HG03159 (cell line): ENCODE measurements at regions not wholly inside any gene's neighbourhood (a gene's known extent, or its start where the extent isn't known, plus 50 kb on each side); places are given as distances from the start of the nearest gene placed in this dataset.
"Not testable (repeated sequence)": the region's sequence is repeated elsewhere in the genome, so short reads cannot be mapped to it uniquely, and the experiment has no call there.

Experiments
- ATAC-seq: cut with Tn5 transposase; IDR thresholded peaks from one replicate; pipeline ENCODE4 v1.9.1; 2021; ENCODE audit warnings: mild to moderate bottlenecking, moderate library complexity; ENCODE audit not compliant: unreplicated experiment

GRCh38 chr14:37974421-37974820 is 233.3 kb upstream of the SSTR1 start:
- no peak for ATAC-seq

DNA sequence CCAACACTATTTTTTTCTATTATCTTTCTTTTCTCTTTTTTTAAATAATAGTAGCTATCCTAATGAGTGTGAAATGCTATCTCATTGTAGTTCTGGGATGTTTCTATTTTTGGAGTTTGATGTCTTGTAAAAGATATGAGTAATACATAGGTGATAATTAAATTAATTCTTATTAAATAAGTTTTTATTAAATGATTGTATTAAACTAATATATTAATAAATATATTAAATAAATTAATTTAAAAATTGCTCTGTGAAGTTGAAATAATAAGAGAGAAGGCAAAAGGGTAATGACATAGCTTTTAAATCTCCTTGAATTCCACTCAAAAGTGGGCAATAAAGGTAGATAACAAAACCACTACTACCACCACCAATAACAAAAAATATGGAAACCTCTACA is 230.2 kb upstream of the SSTR1 start:
- ATAC-seq, result no peak

- peak; percentile 57 for ATAC-seq
These were observed 221.8 kb upstream of the SSTR1 start for GRCh38 chr14:37985826-37986470.

- no peak for ATAC-seq
These were observed 219.2 kb upstream of the SSTR1 start for GRCh38 chr14:37988472-37988871.

- no peak for ATAC-seq
These were observed 216.7 kb upstream of the SSTR1 start for GRCh38 chr14:37991027-37991426.

GRCh38 chr14:37992499-37992898 is 215.2 kb upstream of the SSTR1 start:
- ATAC-seq, result no peak

DNA sequence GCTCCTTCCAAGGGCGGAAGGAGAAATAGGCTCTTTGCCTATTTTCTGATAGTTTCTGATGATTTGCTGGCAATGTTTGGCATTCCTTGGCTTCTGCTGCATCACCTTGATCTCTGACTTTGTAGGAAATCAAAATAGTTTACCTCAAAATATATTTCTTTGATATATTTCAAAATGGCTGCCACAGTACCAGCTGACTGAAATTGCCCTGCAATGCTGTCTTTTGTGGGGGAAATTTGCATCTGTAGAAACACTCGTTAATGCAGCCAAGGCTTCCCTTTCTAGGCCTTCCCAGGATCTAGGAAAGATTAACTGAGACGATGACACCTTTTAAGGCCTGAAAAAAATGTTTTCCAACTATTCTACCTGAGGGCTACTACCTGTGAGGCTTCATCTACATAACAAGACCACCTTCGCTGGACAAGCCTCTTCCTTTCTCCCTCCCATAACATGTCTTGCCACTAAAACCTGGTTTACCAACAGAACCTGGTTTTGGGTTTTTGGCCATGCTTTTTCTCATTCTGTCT is 212.8 kb upstream of the SSTR1 start:
- no peak for ATAC-seq

- ATAC-seq, result no peak
These were observed 210.7 kb upstream of the SSTR1 start for GRCh38 chr14:37997017-37997416.

GRCh38 chr14:38000340-38000739 is 207.4 kb upstream of the SSTR1 start:
- ATAC-seq, result no peak

DNA sequence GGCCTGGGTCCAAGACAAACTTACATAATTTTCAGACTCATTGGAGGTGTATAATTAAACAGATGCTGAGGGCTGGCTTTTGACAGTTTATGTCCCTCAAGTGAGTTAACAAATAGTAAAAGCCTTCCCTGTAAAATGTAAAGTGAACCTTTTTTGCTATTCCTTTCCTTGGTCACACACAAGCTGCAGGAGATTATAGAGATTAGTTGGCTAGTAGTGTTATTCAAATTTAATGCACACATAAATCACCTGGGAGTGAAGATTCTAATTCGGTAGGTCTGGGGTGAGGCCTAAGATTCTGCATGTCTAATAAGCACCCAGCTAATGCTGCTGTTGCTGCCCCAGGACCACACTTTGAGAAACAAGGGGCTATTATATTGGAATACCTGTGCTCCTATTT is 206.2 kb upstream of the SSTR1 start:
- no peak for ATAC-seq

DNA sequence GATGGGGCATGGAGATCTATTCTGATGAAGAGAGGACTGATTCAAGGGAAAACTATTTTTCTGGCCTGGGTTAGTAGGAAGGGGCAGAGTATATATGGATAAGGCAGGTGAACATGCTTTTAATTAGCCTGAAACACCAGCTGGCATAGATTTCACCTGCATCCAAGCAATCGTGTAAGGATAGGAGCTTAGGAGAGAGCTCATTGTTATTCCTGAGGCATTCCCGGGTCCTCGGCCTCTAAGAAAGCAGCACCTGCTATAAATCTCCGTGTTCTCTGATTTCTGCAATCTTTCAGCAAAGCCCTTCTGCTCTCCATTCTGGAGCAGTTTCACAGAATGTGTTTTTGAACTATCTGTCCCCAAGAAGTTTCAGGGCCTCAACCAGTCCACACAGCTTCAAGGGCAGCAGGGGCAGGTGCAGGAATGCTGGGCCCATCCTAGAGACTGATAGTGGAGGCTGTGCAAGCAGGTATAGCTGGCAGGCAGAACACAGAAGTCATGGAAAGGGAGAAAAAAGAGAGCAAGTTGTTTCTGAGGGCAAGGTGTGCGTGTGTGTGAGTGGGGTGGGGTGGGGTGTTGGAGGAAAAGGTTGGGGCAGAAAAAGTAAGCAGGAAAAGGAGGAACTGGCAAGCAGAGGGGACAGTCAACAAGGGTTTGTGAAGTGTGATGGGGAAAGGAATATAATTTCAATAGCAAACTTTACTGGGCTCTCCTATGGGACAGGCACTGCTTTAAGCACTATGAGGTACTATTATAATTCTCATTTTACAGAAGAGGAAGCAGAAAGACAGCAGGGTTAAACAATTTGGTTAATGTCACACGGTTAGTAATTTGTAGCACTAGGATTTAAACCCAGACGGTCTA is 203.7 kb upstream of the SSTR1 start:
- no peak for ATAC-seq

DNA sequence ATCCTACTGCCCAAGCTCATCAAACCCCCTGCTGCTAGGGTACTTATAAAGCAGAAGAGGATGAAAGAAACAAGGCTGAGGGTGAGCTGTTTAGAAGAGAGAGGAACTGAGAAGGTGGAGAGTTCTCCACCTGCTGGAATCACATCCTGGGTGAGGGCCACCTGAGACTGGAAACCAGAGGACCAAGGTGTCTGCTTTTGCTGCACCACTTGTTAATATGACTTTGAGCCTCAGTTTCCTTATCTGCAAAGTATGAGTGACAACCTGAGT is 203.2 kb upstream of the SSTR1 start:
- ATAC-seq, result no peak

DNA sequence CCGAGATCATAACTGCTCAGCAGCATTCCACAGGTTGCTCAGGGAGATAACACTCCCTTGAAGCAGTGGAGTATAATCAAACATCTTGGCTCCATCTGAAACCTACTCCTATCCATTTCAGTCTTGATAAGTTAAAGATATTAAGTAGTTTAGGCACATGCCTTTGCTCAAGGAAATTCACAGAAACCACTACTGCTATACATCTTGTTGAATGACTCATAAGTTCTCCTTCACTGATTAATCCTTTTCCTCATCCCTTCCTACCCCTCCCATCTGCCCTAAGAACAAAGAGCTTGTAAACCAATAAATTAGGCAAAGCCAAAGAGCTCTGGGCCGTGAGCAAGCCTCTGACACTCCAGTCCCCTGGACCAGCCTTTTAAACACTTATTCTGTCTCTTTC is 196.5 kb upstream of the SSTR1 start:
- ATAC-seq, result not testable (repeated sequence)

GRCh38 chr14:38012056-38012455 is 195.6 kb upstream of the SSTR1 start:
- ATAC-seq, result no peak

- no peak for ATAC-seq
These were observed 191.2 kb upstream of the SSTR1 start for GRCh38 chr14:38016497-38016896.

- no peak for ATAC-seq
These were observed 185.8 kb upstream of the SSTR1 start for GRCh38 chr14:38021861-38022260.

- no peak for ATAC-seq
These were observed 184.9 kb upstream of the SSTR1 start for GRCh38 chr14:38022775-38023174.

DNA sequence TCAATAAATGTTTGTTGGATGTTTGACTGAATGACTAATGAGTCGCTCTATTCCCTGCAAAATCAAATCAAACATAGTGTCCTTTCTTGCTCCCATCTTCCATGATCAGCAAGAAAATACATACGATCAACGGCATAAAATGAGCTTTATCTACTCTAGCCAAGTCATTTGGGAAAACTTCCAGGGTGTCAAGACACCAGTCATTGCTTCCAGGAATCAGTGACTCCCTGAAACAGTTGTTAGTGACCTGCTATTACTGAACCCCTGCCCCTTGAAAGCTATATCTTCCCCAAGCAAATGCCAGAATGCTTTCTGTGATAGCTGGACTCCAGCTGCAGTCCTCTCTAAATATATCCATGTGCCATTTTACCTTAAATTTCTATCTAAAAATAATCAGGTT is 169.5 kb upstream of the SSTR1 start:
- no peak for ATAC-seq

DNA sequence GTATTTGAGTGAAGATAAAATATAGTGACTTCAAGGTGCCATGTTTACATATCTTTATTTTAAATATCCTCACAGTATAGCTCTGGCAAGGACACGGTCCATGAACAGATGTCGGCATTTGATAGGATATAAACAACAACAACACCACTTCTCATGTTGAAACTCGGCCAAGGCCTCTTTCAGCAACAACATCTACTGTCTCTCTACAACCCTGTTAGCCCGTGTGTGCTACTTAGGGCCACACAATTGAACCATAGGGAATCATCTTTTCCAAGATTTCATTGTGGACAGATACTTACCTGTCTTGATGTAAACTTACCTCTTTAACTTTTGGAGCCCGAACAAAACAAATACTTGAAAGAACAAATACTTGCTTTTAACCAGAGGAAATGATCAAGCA is 168.7 kb upstream of the SSTR1 start:
- ATAC-seq, result no peak

DNA sequence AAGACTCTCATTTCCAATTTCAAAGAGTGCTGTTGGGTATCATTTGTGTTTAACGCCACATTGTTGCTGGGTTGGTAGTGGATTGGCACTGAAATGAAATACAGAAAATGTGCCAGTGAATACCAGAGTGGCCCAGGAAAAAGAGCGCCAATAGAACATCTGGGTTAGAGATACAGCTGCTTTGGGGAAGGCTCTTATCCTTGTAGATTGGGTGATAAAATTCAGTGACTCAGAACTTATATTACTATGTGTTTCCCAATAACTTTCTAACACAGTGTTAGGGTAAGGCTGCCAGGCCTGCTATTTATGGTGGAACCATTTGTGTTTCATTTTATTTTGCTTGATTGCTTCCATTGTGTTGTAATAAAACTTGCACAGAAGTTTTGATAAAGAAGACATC is 168.2 kb upstream of the SSTR1 start:
- no peak for ATAC-seq

DNA sequence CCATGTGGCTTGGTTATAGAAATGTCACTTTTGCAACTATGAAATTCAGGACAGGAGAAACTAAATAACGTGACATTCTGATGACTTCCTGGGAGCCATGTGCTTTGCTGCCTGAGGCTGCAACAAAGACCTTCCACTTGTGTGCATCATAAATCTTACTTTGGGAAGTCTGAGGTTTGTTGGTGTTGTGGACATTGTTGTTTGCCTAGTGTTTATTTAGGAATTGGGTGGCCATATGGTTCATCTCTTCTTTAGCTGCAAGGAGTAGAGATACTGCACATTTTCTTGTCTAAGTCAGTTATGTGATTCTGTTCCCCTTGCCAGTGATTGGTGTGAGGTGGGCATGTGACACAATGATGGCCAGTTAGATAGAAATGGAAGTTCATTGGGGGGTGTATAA is 167.3 kb upstream of the SSTR1 start:
- no peak for ATAC-seq

GRCh38 chr14:38042322-38042721 is 165.4 kb upstream of the SSTR1 start:
- ATAC-seq, result no peak

GRCh38 chr14:38044710-38045109 is 163.0 kb upstream of the SSTR1 start:
- ATAC-seq, result no peak
